ENCODE measurements at regions not wholly inside any gene's neighbourhood (a gene's known extent, or its start where the extent isn't known, plus 50 kb on each side); places are given as distances from the start of the nearest gene placed in this dataset.

DNA sequence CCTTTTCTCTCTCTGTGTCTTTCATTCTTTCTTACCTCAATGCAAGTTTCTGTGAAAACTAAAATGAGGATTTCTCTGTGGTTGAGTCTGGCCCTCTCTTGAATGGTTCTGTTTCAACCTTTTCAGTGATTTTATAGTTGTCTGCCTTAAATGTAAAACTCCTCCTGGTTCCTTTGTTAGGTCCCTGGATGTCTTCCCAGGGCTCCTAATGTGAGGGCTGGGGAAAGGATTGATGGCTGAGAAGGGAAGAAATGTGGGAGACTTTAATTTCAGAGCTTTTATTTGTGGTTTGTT, 90.6 kb upstream of the GRM7 start:
- TF ChIP-seq EP300 (IDR thresholded peaks at IDR 0.05) (no peak), POLR2AphosphoS5 (IDR thresholded peaks at IDR 0.05) (no peak), POLR2A (IDR thresholded peaks at IDR 0.05; ENCODE audit: low read depth) (no peak)
- TF ChIP-seq, protein P1, sequence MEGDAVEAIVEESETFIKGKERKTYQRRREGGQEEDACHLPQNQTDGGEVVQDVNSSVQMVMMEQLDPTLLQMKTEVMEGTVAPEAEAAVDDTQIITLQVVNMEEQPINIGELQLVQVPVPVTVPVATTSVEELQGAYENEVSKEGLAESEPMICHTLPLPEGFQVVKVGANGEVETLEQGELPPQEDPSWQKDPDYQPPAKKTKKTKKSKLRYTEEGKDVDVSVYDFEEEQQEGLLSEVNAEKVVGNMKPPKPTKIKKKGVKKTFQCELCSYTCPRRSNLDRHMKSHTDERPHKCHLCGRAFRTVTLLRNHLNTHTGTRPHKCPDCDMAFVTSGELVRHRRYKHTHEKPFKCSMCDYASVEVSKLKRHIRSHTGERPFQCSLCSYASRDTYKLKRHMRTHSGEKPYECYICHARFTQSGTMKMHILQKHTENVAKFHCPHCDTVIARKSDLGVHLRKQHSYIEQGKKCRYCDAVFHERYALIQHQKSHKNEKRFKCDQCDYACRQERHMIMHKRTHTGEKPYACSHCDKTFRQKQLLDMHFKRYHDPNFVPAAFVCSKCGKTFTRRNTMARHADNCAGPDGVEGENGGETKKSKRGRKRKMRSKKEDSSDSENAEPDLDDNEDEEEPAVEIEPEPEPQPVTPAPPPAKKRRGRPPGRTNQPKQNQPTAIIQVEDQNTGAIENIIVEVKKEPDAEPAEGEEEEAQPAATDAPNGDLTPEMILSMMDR (IDR thresholded peaks at IDR 0.05), result no peak
- Histone ChIP-seq H3K27me3 (no peaks in the 10 kb centered on the region), H3K27ac (replicated peaks in 1 of 4) (no peak overlapping the region), H3K4me3 (no peak overlapping the region), H3K36me3 (no peaks in the 10 kb centered on the region), H3K4me1 (no peaks in the 10 kb centered on the region), H3K9me3 (no peaks in the 10 kb centered on the region)
- DNase-seq (ENCODE audit: extremely low spot score), result no peak
- intact Hi-C loops (cut with DNase I), result no loop called here

DNA sequence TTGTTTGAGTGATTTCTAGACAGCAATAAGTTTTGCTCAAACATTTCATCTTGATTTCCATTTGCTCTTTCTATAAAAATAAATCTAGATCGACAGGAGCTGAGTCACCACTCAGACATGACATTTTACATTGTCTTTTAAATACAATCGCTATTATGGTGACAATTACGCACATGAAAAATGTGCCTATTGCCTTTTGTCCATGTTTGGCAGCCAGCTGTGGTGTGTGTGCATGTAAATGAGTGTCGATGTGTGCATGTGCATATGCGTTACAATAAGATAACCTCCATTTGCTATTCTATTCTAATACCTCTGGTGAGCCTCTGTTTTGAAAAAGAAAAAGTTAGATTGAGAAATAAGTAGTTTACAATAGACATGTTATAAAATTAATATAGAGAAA, 89.7 kb upstream of the GRM7 start:
- Histone ChIP-seq H3K27me3 (no peaks in the 10 kb centered on the region), H3K36me3 (no peaks in the 10 kb centered on the region), H3K9me3 (no peaks in the 10 kb centered on the region), H3K4me3 (no peak overlapping the region), H3K4me1 (no peaks in the 10 kb centered on the region), H3K27ac (replicated peaks in 1 of 4) (no peak overlapping the region)
- intact Hi-C loops (cut with DNase I), result no loop called here
- WGBS, result 58% methylated on average over 5 of the region's 5 CpGs
- DNase-seq (ENCODE audit: extremely low spot score), result no peak
- TF ChIP-seq EP300 (IDR thresholded peaks at IDR 0.05) (no peak), POLR2A (IDR thresholded peaks at IDR 0.05; ENCODE audit: low read depth) (no peak), POLR2AphosphoS5 (IDR thresholded peaks at IDR 0.05) (no peak)
- TF ChIP-seq, protein P1 (IDR thresholded peaks at IDR 0.05), result no peak

DNA sequence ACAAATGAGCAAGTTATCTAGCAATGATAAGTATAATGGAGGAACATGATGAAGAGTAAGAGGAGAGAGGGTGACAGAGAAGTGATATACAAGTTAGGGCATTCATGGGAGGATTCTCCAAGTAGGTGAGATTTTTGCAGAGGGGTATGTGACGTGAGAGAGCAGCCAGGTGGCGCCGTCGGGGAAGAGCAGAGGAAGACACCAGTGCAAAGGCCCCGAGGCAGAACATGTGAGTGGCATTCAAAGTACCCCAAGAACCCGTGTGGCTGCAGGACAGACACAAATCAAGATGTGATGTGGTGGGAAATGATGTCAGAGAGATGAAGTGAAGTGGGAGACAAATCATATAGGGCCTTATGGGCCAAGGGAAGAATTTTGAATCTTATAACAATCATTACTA, 81.8 kb upstream of the GRM7 start:
- DNase-seq (ENCODE audit: extremely low spot score), result no peak
- 94% methylated on average over 6 of the region's 6 CpGs for WGBS
- intact Hi-C loops (cut with DNase I), result no loop called here
- TF ChIP-seq POLR2A (IDR thresholded peaks at IDR 0.05; ENCODE audit: low read depth) (no peak), POLR2AphosphoS5 (IDR thresholded peaks at IDR 0.05) (no peak), EP300 (IDR thresholded peaks at IDR 0.05) (no peak)
- TF ChIP-seq, protein P1 (IDR thresholded peaks at IDR 0.05), result no peak
- Histone ChIP-seq H3K27me3 (no peaks in the 10 kb centered on the region), H3K36me3 (no peaks in the 10 kb centered on the region), H3K27ac (replicated peaks in 1 of 4) (no peak overlapping the region), H3K4me3 (no peak overlapping the region), H3K9me3 (no peaks in the 10 kb centered on the region), H3K4me1 (no peaks in the 10 kb centered on the region)

DNA sequence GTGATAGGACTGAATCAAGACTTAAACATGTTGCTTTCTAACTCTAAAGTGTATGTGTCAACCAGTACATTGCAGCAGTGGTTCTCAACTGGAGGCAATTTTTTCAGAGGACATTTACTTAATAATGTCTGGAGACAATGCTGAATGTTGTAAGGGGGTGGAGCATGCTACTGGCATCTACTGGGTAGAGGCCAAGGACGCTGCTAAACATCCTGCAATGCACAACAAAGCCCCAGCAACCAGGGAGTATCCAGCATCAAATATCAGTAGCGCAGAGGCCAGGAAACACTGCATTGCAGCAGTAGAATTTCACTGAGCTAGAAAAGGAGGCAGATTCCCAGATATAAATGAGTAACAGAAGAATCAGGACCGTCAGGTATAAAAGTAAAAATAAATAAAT, 79.8 kb upstream of the GRM7 start:
- TF ChIP-seq POLR2A (IDR thresholded peaks at IDR 0.05; ENCODE audit: low read depth) (no peak), EP300 (IDR thresholded peaks at IDR 0.05) (no peak), POLR2AphosphoS5 (IDR thresholded peaks at IDR 0.05) (no peak)
- TF ChIP-seq, protein P1 (IDR thresholded peaks at IDR 0.05), result no peak
- Histone ChIP-seq H3K4me3 (no peak overlapping the region), H3K27me3 (no peaks in the 10 kb centered on the region), H3K4me1 (no peaks in the 10 kb centered on the region), H3K9me3 (no peaks in the 10 kb centered on the region), H3K27ac (replicated peaks in 1 of 4) (no peak overlapping the region), H3K36me3 (no peaks in the 10 kb centered on the region)
- WGBS, result 67% methylated on average over 3 of the region's 3 CpGs
- intact Hi-C loops (cut with DNase I), result loop anchor here (10.0 kb wide), 2 partner anchors 1334 to 1524 kb away; no protein-coding TSS in a partner anchor
- no peak for DNase-seq (ENCODE audit: extremely low spot score)

DNA sequence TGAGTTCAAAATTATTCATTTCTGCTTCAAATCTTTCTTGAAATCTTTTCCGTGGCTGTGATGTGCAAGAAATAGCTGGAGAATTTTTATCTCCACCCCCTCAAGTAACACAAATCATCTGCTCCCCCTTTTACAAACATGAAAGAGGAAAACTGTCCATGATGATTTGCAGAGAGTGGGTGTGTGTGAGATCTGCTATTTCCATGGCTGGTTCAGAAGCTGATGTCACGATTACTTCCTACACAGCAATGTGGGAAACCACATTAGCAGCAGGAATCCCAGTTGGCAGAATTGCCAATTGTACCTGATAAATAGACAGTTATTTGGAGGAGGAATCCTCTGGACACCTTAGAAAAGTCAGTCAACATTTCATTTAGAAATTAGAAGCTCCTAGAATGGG, 75.2 kb upstream of the GRM7 start:
- Histone ChIP-seq H3K4me1 (no peaks in the 10 kb centered on the region), H3K36me3 (no peaks in the 10 kb centered on the region), H3K27me3 (no peaks in the 10 kb centered on the region), H3K27ac (replicated peaks in 1 of 4) (no peak overlapping the region), H3K4me3 (no peak overlapping the region), H3K9me3 (no peaks in the 10 kb centered on the region)
- intact Hi-C loops (cut with DNase I), result loop anchor here (10.0 kb wide), 2 partner anchors 1329 to 1519 kb away; no protein-coding TSS in a partner anchor
- no peak for DNase-seq (ENCODE audit: extremely low spot score)
- TF ChIP-seq POLR2AphosphoS5 (IDR thresholded peaks at IDR 0.05), result no peak
- TF ChIP-seq, protein P1 (IDR thresholded peaks at IDR 0.05), result no peak
- 12% methylated on average over 2 of the region's 2 CpGs for WGBS
